ENCODE measurements at regions not wholly inside any gene's neighbourhood (a gene's known extent, or its start where the extent isn't known, plus 50 kb on each side); places are given as distances from the start of the nearest gene placed in this dataset.
A peak's percentile ranks its signal among the peaks of the same experiment; 100 is the strongest.

GRCh38 chr1:239805042-239805441 lies 286.6 kb upstream of the FMN2 start:
- Histone ChIP-seq H3K79me1 (ENCODE audit: low read depth, low read length) (no peaks in the 10 kb centered on the region), H2AFZ (ENCODE audit: low read length) (no peak overlapping the region), H3K9ac (replicated peaks in 1 of 4; ENCODE audit: extremely low read depth in 1 of 4, low read depth in 3 of 4, low read length in 3 of 4) (peak overlapping the region in 1 of 4 experiments; percentile 49; a peak in 1 of 7 replicates), H3K9me3 (ENCODE audit: insufficient read depth in 2 of 2, low read depth in 1 of 2, low read length in 1 of 2) (no peaks in the 10 kb centered on the region), H3K4me2 (ENCODE audit: insufficient read depth in 1 of 2, low read depth in 2 of 2, low read length in 2 of 2) (no peak overlapping the region), H3K27ac (ENCODE audit: low read depth, low read length) (no peak overlapping the region), H4K91ac (replicated peaks; ENCODE audit: insufficient read length, low read length) (no peak overlapping the region), H4K8ac (ENCODE audit: extremely low read depth, insufficient read depth, low read length) (no peak overlapping the region), H2BK12ac (ENCODE audit: low read depth, low read length) (no peak overlapping the region), H3K4me3 (ENCODE audit: extremely low read depth in 1 of 4, insufficient read depth in 2 of 4, low read depth in 3 of 4, low read length in 4 of 4) (no peak overlapping the region), H3K23ac (ENCODE audit: insufficient read length) (no peak overlapping the region), H3K56ac (replicated peaks; ENCODE audit: insufficient read length, low read depth, low read length) (no peak overlapping the region), H3K36me3 (ENCODE audit: control insufficient read depth in 2 of 4, insufficient read depth in 4 of 4, low read length in 3 of 4) (no peaks in the 10 kb centered on the region), H2BK15ac (ENCODE audit: low read length) (no peak overlapping the region), H3K27me3 (replicated peaks in 1 of 4; ENCODE audit: control insufficient read depth in 3 of 4, extremely low read depth in 1 of 4, insufficient read depth in 3 of 4, low read length in 3 of 4) (no peaks in the 10 kb centered on the region), H3K18ac (ENCODE audit: extremely low read depth, low read length) (no peak overlapping the region), H4K5ac (ENCODE audit: insufficient read length, low read depth, low read length) (no peak overlapping the region), H2BK5ac (ENCODE audit: low read depth, low read length) (no peak overlapping the region), H2BK120ac (replicated peaks; ENCODE audit: low read depth, low read length) (no peak overlapping the region), H3K4ac (replicated peaks; ENCODE audit: insufficient read length, low read depth, low read length) (no peak overlapping the region), H4K20me1 (replicated peaks in 1 of 2; ENCODE audit: control insufficient read depth in 1 of 2, insufficient read depth in 2 of 2, low read length in 2 of 2) (no peaks in the 10 kb centered on the region), H2AK5ac (ENCODE audit: low read depth, low read length) (no peak overlapping the region), H3K4me1 (replicated peaks in 1 of 4; ENCODE audit: control insufficient read depth in 3 of 4, insufficient read depth in 4 of 4, low read length in 3 of 4) (peaks cover 0 to 11% (median 4%) of the 10 kb centered on the region in 4 experiments; a peak in 4 of 7 replicates), H3K14ac (ENCODE audit: insufficient read length) (no peak overlapping the region), H3K79me2 (ENCODE audit: control insufficient read depth in 1 of 2, insufficient read depth in 2 of 2, low read length in 2 of 2) (no peaks in the 10 kb centered on the region), H2BK20ac (ENCODE audit: low read length) (no peak overlapping the region), H3K23me2 (ENCODE audit: low read depth, low read length) (no peaks in the 10 kb centered on the region)
- ChIA-PET POLR2A (ENCODE audit: partially characterized antibody) (no interaction called here), CTCF (ENCODE audit: partially characterized antibody) (interaction anchor here (0.6 to 6.4 kb wide), 6 partner anchors 12 to 797 kb away, joined by 3 to 71 read pairs (median 3); no protein-coding TSS in a partner anchor)
- DNase-seq (ENCODE audit: low read depth in 1 of 2, low spot score in 2 of 2) (no peak), FAIRE-seq (no peak)
- 95% methylated on average over 4 of the region's 4 CpGs; no CpG with 5 or more reads in 1 of the 2 experiments for WGBS, 2 experiments (ENCODE audit: extremely low coverage in 1 of 2, insufficient coverage in 1 of 2, insufficient read length in 1 of 2, insufficient replicate concordance in 2 of 2, low coverage in 1 of 2, low lambda C conversion rate in 2 of 2, missing lambda C conversion rate in 1 of 2)
- no peak for TF ChIP-seq EGR1 (IDR thresholded peaks at IDR 0.05; ENCODE audit: borderline replicate concordance, low read depth, low read length)
- no peak for TF ChIP-seq CTCF (IDR thresholded peaks at IDR 0.05; ENCODE audit: control extremely low read depth in 1 of 3, insufficient read depth in 1 of 3, low read depth in 1 of 3, low read length in 3 of 3)
- no peak for TF ChIP-seq CEBPB (IDR thresholded peaks at IDR 0.05; ENCODE audit: low read depth, low read length)
- TF ChIP-seq ASH2L (IDR thresholded peaks at IDR 0.05; ENCODE audit: low read length), result no peak
- no peak for TF ChIP-seq POU5F1 (IDR thresholded peaks at IDR 0.05; ENCODE audit: low read depth, low read length)
- TF ChIP-seq FOSL1 (IDR thresholded peaks at IDR 0.05; ENCODE audit: insufficient read depth, low read depth, low read length), result no peak
- TF ChIP-seq PHF8 (conservative IDR thresholded peaks at IDR 0.05; ENCODE audit: low read depth, low read length), result no peak
- no peak for TF ChIP-seq SP2 (IDR thresholded peaks at IDR 0.05; ENCODE audit: low read length)
- TF ChIP-seq HDAC2 (IDR thresholded peaks at IDR 0.05; ENCODE audit: borderline replicate concordance in 1 of 2, low read depth in 2 of 2, low read length in 2 of 2), result no peak
- no peak for TF ChIP-seq GABPA (IDR thresholded peaks at IDR 0.05; ENCODE audit: borderline replicate concordance, insufficient read depth, low read length)
- no peak for TF ChIP-seq BRCA1 (IDR thresholded peaks at IDR 0.05; ENCODE audit: low read depth, low read length)

All from H1 (cell line).